Mesendoderm (in vitro differentiated cells): ENCODE measurements at regions not wholly inside any gene's neighbourhood (a gene's known extent, or its start where the extent isn't known, plus 50 kb on each side); places are given as distances from the start of the nearest gene placed in this dataset.

Source experiments
- DNase-seq: peaks from one replicate; pipeline ENCODE4 v3.0.0; 2013
- H2AK5ac ChIP-seq: 2 replicates; pipeline ENCODE4 v1.6.1; 2013; ENCODE audit warnings: low read length, inconsistent platforms
- H2BK120ac ChIP-seq: 2 replicates; pipeline ENCODE4 v1.6.1; 2013; ENCODE audit warnings: low read depth, mild to moderate bottlenecking, low read length, moderate library complexity, mixed read lengths
- H2BK15ac ChIP-seq: replicated peaks from 2 replicates; pipeline ENCODE4 v1.6.1; 2013; ENCODE audit warnings: low read depth, mild to moderate bottlenecking, moderate library complexity
- H2BK5ac ChIP-seq: 2 replicates; pipeline ENCODE4 v1.6.1; 2013; ENCODE audit warnings: low read length, inconsistent platforms
- H3K18ac ChIP-seq: 2 replicates; pipeline ENCODE4 v1.6.1; 2013; ENCODE audit warnings: mild to moderate bottlenecking, low read length, mixed read lengths
- H3K23ac ChIP-seq: one replicate; pipeline ENCODE4 v1.6.1; 2013; ENCODE audit warnings: low read length
- H3K27ac ChIP-seq: 2 replicates; pipeline ENCODE4 v1.5.1; 2013; ENCODE audit warnings: low read depth, mild to moderate bottlenecking, inconsistent platforms, low read length, moderate library complexity
- H3K27me3 ChIP-seq: 2 replicates; pipeline ENCODE4 v1.6.1; 2013; ENCODE audit warnings: low read length, control low read depth, mild to moderate bottlenecking, inconsistent platforms; ENCODE audit not compliant: insufficient read depth, poor library complexity
- H3K36me3 ChIP-seq: 2 replicates; pipeline ENCODE4 v1.6.1; 2013; ENCODE audit warnings: low read length, inconsistent platforms; ENCODE audit not compliant: control insufficient read depth, insufficient read depth
- H3K4ac ChIP-seq: one replicate; pipeline ENCODE4 v1.6.1; 2013; ENCODE audit warnings: low read depth, mild to moderate bottlenecking, low read length, moderate library complexity
- H3K4me1 ChIP-seq: 2 replicates; pipeline ENCODE4 v1.6.1; 2013; ENCODE audit warnings: low read depth, low read length, inconsistent platforms; ENCODE audit not compliant: control insufficient read depth
- H3K4me2 ChIP-seq: 2 replicates; pipeline ENCODE4 v1.6.1; 2013; ENCODE audit warnings: low read length
- H3K4me3 ChIP-seq: 2 replicates; pipeline ENCODE4 v1.5.1; 2013; ENCODE audit warnings: mild to moderate bottlenecking, low read length
- H3K56ac ChIP-seq: one replicate; pipeline ENCODE4 v1.6.1; 2013; ENCODE audit warnings: low read length
- H3K79me1 ChIP-seq: 2 replicates; pipeline ENCODE4 v1.6.1; 2013; ENCODE audit warnings: low read length, inconsistent platforms
- H3K79me2 ChIP-seq: 2 replicates; pipeline ENCODE4 v1.6.1; 2013; ENCODE audit warnings: mild to moderate bottlenecking, low read length; ENCODE audit not compliant: control insufficient read depth, insufficient read depth
- H3K9ac ChIP-seq: 2 replicates; pipeline ENCODE4 v1.6.1; 2013; ENCODE audit warnings: low read length, inconsistent platforms
- H4K5ac ChIP-seq: one replicate; pipeline ENCODE4 v1.6.1; 2013; ENCODE audit warnings: low read length
- H4K8ac ChIP-seq: one replicate; pipeline ENCODE4 v1.6.1; 2013; ENCODE audit warnings: low read depth, mild to moderate bottlenecking, control low read depth, low read length, moderate library complexity
- WGBS: extraction: QIAGEN DNeasy Blood & Tissue Kit; methylation state at CpG from one replicate; pipeline ENCODE4 v1.1.7; 2013; ENCODE audit warnings: low lambda C conversion rate, missing lambda C conversion rate; ENCODE audit not compliant: insufficient coverage; ENCODE audit errors: extremely low coverage; 5-methylcytosine and 5-hydroxymethylcytosine counted together

DNA sequence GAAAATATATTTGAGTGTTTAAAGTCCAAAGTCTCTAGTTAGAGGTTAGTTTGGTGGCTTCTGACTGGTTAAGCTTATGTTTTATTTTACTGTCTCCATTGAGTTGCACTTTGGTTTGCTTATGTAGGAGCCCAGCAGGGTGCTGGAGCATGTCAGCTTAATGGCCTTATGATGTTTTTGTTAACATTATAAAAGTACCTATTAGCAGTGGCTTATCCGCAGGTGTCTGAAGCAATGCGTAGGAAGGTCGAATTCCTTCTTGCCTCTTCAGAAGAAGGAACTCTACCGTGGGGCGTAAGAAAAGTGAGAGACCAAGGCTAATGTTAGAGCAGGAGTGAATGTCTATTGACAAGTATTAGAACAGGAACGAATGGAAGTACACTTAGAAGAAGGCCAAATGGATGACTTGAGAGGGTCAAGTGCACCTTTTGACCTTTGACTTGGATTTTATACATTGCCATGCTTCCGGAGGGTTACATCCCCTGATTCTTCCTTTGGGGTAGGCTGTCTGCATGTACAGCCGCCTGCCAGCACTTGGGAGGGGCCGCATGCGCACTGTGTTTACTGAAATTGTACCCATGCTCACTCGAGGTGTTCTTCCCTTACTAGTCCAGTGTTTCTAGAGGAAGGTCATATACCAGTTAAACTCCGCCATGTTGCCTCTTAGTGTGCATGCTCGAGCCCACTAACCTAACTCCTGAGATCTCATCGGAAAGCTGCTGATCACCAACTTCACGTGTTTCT is 793.9 kb upstream of the PCDH9 start:
- Histone ChIP-seq H2AK5ac (no peak overlapping the region), H3K9ac (no peak overlapping the region), H2BK120ac (no peak overlapping the region), H2BK15ac (no peak overlapping the region), H3K27ac (no peak overlapping the region), H3K27me3 (no peaks in the 10 kb centered on the region), H3K36me3 (no peaks in the 10 kb centered on the region), H3K4me3 (no peak overlapping the region), H3K4ac (no peak overlapping the region), H3K18ac (no peak overlapping the region), H2BK5ac (no peak overlapping the region), H3K79me2 (no peaks in the 10 kb centered on the region), H3K4me1 (no peaks in the 10 kb centered on the region), H3K23ac (no peak overlapping the region), H3K56ac (no peak overlapping the region), H4K5ac (no peak overlapping the region), H4K8ac (no peak overlapping the region), H3K79me1 (no peaks in the 10 kb centered on the region), H3K4me2 (no peak overlapping the region)
- WGBS = no CpG with 5 or more reads among the region's 15 CpGs
- DNase-seq = no peak

DNA sequence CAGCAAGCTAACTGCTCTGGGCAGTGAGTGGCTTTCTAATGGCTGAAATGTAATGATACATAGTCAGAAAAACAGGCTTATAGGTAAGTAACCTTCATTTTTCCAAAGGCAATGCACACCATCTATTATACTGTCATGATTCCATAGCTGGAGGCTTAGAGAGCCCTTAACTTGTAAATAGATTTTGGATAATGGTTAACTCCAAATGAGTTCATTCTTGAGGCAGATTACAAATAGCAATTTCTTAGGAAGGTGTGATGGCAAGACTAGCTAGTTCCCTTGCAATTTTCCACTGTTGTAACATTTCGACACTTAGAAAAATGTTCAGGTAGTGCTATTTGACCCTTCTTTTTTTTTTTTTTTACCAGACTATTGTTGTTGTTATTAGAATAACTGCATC is 789.8 kb upstream of the PCDH9 start:
- no peak for DNase-seq
- Histone ChIP-seq H4K8ac (no peak overlapping the region), H3K4me3 (no peak overlapping the region), H3K4me2 (no peak overlapping the region), H3K27me3 (no peaks in the 10 kb centered on the region), H4K5ac (no peak overlapping the region), H3K79me1 (no peaks in the 10 kb centered on the region), H2BK5ac (no peak overlapping the region), H3K79me2 (no peaks in the 10 kb centered on the region), H3K4ac (no peak overlapping the region), H3K36me3 (no peaks in the 10 kb centered on the region), H3K4me1 (no peaks in the 10 kb centered on the region), H2BK120ac (no peak overlapping the region), H3K18ac (no peak overlapping the region), H3K23ac (no peak overlapping the region), H3K56ac (no peak overlapping the region), H2AK5ac (no peak overlapping the region), H2BK15ac (no peak overlapping the region), H3K27ac (no peak overlapping the region), H3K9ac (no peak overlapping the region)
- WGBS = no CpG with 5 or more reads among the region's 1 CpG

DNA sequence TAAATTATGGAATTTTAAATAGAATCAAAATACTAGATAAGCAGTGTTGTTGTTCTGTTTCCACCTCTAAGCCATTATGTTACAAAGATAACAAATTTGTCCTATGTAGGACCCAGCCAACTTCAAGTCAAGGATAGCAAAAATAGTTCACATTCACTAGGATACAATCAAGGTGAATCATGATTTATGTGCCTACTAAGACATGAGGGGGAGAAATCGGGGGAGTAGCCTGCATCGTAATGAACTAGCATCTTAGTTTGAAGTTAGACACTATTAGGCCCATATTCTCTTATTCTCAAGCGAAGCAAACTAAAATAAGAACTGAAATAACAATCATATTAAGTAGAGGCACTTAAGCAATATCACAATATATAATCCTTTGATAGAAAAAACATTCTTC is 779.4 kb upstream of the PCDH9 start:
- Histone ChIP-seq H4K5ac (no peak overlapping the region), H3K4me1 (no peaks in the 10 kb centered on the region), H3K4ac (no peak overlapping the region), H3K4me3 (no peak overlapping the region), H3K27me3 (no peaks in the 10 kb centered on the region), H3K9ac (no peak overlapping the region), H3K4me2 (no peak overlapping the region), H4K8ac (no peak overlapping the region), H3K23ac (no peak overlapping the region), H3K18ac (no peak overlapping the region), H3K79me1 (no peaks in the 10 kb centered on the region), H3K27ac (no peak overlapping the region), H2AK5ac (no peak overlapping the region), H3K79me2 (no peaks in the 10 kb centered on the region), H2BK15ac (no peak overlapping the region), H3K56ac (no peak overlapping the region), H2BK5ac (no peak overlapping the region), H2BK120ac (no peak overlapping the region), H3K36me3 (no peaks in the 10 kb centered on the region)
- DNase-seq = no peak
- no CpG with 5 or more reads among the region's 3 CpGs for WGBS

DNA sequence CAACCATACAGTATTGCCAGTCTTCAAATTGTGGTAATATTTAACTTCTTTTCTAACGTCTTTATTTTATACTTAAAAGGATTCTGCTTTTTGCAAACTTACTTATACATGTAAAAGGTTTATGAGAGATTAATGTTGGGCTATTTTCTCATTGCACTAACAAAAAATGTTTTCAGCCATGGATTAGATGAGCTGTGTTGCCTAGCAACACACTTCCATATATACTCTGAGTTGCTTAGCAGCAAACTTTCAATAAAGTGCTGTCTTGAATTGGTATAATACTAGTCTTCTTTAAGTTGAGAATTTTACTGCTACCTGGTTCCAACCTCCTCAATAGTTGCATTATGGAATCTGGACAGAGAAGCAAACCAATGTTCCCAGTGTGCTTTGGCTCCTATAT is 777.4 kb upstream of the PCDH9 start:
- H3K27me3 ChIP-seq = no peaks in the 10 kb centered on the region
- no peak overlapping the region for H2AK5ac ChIP-seq
- no peak overlapping the region for H3K27ac ChIP-seq
- H3K4me1 ChIP-seq = no peaks in the 10 kb centered on the region
- no peak overlapping the region for H3K23ac ChIP-seq
- WGBS = no CpG with 5 or more reads among the region's 1 CpG
- H3K56ac ChIP-seq = no peak overlapping the region
- H3K9ac ChIP-seq = no peak overlapping the region
- H3K4me2 ChIP-seq = no peak overlapping the region
- DNase-seq = no peak
- no peak overlapping the region for H3K18ac ChIP-seq
- no peak overlapping the region for H4K5ac ChIP-seq
- no peak overlapping the region for H2BK5ac ChIP-seq
- H3K79me1 ChIP-seq = no peaks in the 10 kb centered on the region
- H3K79me2 ChIP-seq = no peaks in the 10 kb centered on the region
- no peak overlapping the region for H3K4me3 ChIP-seq
- no peaks in the 10 kb centered on the region for H3K36me3 ChIP-seq
- H4K8ac ChIP-seq = no peak overlapping the region
- H2BK15ac ChIP-seq = no peak overlapping the region
- H2BK120ac ChIP-seq = no peak overlapping the region
- H3K4ac ChIP-seq = no peak overlapping the region

DNA sequence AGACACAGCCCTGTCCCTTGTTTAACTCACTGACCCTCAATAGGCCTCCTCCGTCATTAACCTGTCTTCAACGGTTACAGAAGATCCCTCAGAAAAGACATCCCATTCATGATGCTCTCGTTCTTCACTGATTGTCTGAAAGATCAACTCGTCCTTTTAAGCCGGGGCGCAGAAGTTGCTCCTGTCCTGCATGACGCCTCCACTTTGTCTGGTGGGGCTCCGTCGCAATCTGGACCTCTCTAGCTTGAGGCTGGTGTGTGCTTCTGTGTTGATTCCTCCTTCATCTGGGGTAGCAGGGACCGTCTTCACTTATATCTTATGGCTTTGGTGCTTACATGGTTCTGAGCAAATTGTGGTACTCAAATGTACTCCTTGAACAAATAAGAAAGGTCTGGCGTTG is 766.0 kb upstream of the PCDH9 start:
- Histone ChIP-seq H3K9ac (no peak overlapping the region), H3K4me3 (no peak overlapping the region), H2BK15ac (no peak overlapping the region), H3K23ac (no peak overlapping the region), H2AK5ac (no peak overlapping the region), H3K27ac (no peak overlapping the region), H2BK5ac (no peak overlapping the region), H3K4me2 (no peak overlapping the region), H3K79me1 (no peaks in the 10 kb centered on the region), H3K18ac (no peak overlapping the region), H3K27me3 (no peaks in the 10 kb centered on the region), H4K5ac (no peak overlapping the region), H2BK120ac (no peak overlapping the region), H3K56ac (no peak overlapping the region), H4K8ac (no peak overlapping the region), H3K4me1 (no peaks in the 10 kb centered on the region), H3K36me3 (no peaks in the 10 kb centered on the region), H3K4ac (no peak overlapping the region), H3K79me2 (no peaks in the 10 kb centered on the region)
- no CpG with 5 or more reads among the region's 11 CpGs for WGBS
- DNase-seq = no peak

DNA sequence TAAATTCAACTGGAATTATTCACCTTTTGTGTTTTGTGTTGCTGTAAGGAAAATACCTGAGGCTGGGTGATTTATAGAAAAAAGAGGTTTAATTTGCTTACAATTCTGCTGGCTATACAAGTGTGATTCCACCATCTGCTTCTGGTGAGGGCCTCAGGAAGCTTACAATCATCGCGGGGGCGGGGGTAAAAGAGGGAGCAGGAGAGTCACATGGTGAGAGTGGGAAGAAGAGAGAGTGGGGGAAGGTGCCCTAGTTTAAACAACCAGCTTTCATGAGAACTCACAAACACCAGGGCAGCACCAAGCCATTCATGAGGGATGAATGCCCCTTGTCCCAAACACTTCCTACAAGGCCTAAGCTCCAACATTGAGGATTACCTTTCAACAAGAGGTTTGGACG is 760.7 kb upstream of the PCDH9 start:
- no CpG with 5 or more reads among the region's 4 CpGs for WGBS
- no peak overlapping the region for H4K5ac ChIP-seq
- H3K27me3 ChIP-seq = no peaks in the 10 kb centered on the region
- no peak overlapping the region for H2AK5ac ChIP-seq
- no peaks in the 10 kb centered on the region for H3K79me1 ChIP-seq
- H3K79me2 ChIP-seq = no peaks in the 10 kb centered on the region
- H3K18ac ChIP-seq = no peak overlapping the region
- no peak overlapping the region for H2BK5ac ChIP-seq
- H4K8ac ChIP-seq = no peak overlapping the region
- H2BK15ac ChIP-seq = no peak overlapping the region
- H3K36me3 ChIP-seq = no peaks in the 10 kb centered on the region
- no peak overlapping the region for H3K4me3 ChIP-seq
- no peak overlapping the region for H3K56ac ChIP-seq
- no peak overlapping the region for H3K9ac ChIP-seq
- no peak overlapping the region for H2BK120ac ChIP-seq
- H3K4me2 ChIP-seq = no peak overlapping the region
- H3K27ac ChIP-seq = no peak overlapping the region
- H3K4me1 ChIP-seq = no peaks in the 10 kb centered on the region
- H3K23ac ChIP-seq = no peak overlapping the region
- H3K4ac ChIP-seq = no peak overlapping the region
- no peak for DNase-seq
